ENCODE measurements at regions not wholly inside any gene's neighbourhood (a gene's known extent, or its start where the extent isn't known, plus 50 kb on each side); places are given as distances from the start of the nearest gene placed in this dataset.
"Not testable (repeated sequence)": the region's sequence is repeated elsewhere in the genome, so short reads cannot be mapped to it uniquely, and the experiment has no call there.

- DNase-seq, result no peak
These were observed 215.3 kb downstream of the PRELID2 start for GRCh38 chr5:145619806-145620310.

GRCh38 chr5:145616739-145617138, 218.4 kb downstream of the PRELID2 start:
- not testable (repeated sequence) for H3K4me3 ChIP-seq (ENCODE audit: low read depth, low read length); H3K27ac ChIP-seq; H3K27me3 ChIP-seq (ENCODE audit: insufficient read depth, low read depth, severe bottlenecking); H3K36me3 ChIP-seq; H3K9me3 ChIP-seq (ENCODE audit: severe bottlenecking); DNase-seq

More at GRCh38 chr5:145619806-145620310, 215.3 kb downstream of the PRELID2 start:
- H3K27me3 ChIP-seq (ENCODE audit: insufficient read depth, low read depth, severe bottlenecking), result no peaks in the 10 kb centered on the region
- H3K36me3 ChIP-seq, result no peaks in the 10 kb centered on the region
- H3K4me3 ChIP-seq (ENCODE audit: low read depth, low read length), result no peak overlapping the region
- no peaks in the 10 kb centered on the region for H3K9me3 ChIP-seq (ENCODE audit: severe bottlenecking)
- no peak overlapping the region for H3K27ac ChIP-seq
- TF ChIP-seq, protein P1, sequence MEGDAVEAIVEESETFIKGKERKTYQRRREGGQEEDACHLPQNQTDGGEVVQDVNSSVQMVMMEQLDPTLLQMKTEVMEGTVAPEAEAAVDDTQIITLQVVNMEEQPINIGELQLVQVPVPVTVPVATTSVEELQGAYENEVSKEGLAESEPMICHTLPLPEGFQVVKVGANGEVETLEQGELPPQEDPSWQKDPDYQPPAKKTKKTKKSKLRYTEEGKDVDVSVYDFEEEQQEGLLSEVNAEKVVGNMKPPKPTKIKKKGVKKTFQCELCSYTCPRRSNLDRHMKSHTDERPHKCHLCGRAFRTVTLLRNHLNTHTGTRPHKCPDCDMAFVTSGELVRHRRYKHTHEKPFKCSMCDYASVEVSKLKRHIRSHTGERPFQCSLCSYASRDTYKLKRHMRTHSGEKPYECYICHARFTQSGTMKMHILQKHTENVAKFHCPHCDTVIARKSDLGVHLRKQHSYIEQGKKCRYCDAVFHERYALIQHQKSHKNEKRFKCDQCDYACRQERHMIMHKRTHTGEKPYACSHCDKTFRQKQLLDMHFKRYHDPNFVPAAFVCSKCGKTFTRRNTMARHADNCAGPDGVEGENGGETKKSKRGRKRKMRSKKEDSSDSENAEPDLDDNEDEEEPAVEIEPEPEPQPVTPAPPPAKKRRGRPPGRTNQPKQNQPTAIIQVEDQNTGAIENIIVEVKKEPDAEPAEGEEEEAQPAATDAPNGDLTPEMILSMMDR (IDR thresholded peaks at IDR 0.05; ENCODE audit: low read depth, low read length), result no peak

- Histone ChIP-seq H3K9me3 (ENCODE audit: severe bottlenecking) (no peaks in the 10 kb centered on the region), H3K27me3 (ENCODE audit: insufficient read depth, low read depth, severe bottlenecking) (no peaks in the 10 kb centered on the region)
- no peak for DNase-seq
These were observed 236.2 kb downstream of the PRELID2 start for GRCh38 chr5:145598983-145599382.

DNA sequence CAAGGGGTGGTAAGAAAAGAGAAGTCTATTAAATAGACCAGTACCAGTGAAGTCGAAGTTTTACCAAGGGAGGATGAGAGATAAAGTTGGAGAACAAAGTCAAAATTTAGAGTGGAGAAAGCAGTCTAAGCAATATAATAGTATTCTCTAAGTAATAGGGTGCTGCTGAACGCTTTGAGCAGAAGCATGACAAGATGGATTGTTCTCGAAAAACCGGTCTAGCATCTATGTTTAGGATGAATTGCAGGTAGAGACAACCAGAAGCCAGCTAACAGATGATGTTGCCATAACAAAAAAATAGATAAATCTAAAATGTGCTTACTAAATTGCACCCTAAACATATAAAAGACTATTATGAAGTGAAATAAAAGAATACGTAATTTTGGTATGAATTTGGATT, 237.0 kb downstream of the PRELID2 start:
- Histone ChIP-seq H3K27ac (no peak overlapping the region), H3K27me3 (ENCODE audit: insufficient read depth, low read depth, severe bottlenecking) (no peaks in the 10 kb centered on the region), H3K4me3 (ENCODE audit: low read depth, low read length) (no peak overlapping the region), H3K9me3 (ENCODE audit: severe bottlenecking) (no peaks in the 10 kb centered on the region), H3K36me3 (no peaks in the 10 kb centered on the region)
- TF ChIP-seq, protein P1 (IDR thresholded peaks at IDR 0.05; ENCODE audit: low read depth, low read length), result no peak
- DNase-seq, result no peak

More at GRCh38 chr5:145598983-145599382, 236.2 kb downstream of the PRELID2 start:
- no peaks in the 10 kb centered on the region for H3K36me3 ChIP-seq
- H3K27ac ChIP-seq, result no peak overlapping the region
- TF ChIP-seq, protein P1 (IDR thresholded peaks at IDR 0.05; ENCODE audit: low read depth, low read length), result no peak
- H3K4me3 ChIP-seq (ENCODE audit: low read depth, low read length), result no peak overlapping the region

DNA sequence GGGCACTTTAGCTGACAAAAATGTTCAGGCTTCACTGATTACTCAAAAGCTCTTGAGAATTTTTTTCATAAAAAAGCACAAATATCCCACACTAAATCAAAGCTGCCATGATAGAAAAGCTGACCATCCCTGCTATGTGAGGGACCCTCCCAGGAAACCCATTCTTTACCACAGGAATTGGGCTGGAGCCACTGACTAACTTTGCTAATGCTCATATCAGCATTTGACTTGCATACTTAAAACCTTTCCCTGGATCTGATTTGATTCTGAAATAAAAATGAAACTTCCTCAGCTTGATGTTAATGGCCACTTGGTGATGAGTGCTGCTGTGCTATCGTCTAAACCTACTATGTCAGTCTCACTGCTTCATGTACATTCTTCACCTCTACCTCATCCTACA, 243.6 kb downstream of the PRELID2 start:
- TF ChIP-seq, protein P1 (IDR thresholded peaks at IDR 0.05; ENCODE audit: low read depth, low read length), result no peak
- H3K4me3 ChIP-seq (ENCODE audit: low read depth, low read length), result no peak overlapping the region

DNA sequence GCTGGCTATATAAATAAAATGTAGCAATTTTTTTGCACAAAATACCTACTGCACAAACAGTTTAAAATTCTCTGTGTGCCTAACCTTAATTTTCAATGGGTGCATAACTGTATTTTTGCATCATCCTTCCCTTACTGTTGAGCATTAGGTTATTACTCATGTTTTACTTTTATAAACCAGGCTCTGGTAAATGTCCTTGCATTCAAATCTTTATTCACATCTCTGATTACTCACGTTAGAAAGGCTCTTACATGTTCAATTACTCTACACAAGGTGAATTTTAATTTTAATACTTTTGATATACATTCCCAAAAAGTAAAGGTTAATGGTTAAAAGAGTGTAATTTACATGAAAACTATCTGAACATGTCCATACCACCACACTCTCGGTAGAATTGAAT, 246.1 kb downstream of the PRELID2 start:
- Histone ChIP-seq H3K27ac (no peak overlapping the region), H3K9me3 (ENCODE audit: severe bottlenecking) (no peaks in the 10 kb centered on the region), H3K4me3 (ENCODE audit: low read depth, low read length) (no peak overlapping the region), H3K27me3 (ENCODE audit: insufficient read depth, low read depth, severe bottlenecking) (no peaks in the 10 kb centered on the region), H3K36me3 (no peaks in the 10 kb centered on the region)
- DNase-seq, result no peak
- TF ChIP-seq, protein P1 (IDR thresholded peaks at IDR 0.05; ENCODE audit: low read depth, low read length), result no peak

More for the DNA sequence above, 243.6 kb downstream of the PRELID2 start:
- no peak for DNase-seq
- Histone ChIP-seq H3K27me3 (ENCODE audit: insufficient read depth, low read depth, severe bottlenecking) (no peaks in the 10 kb centered on the region), H3K27ac (no peak overlapping the region), H3K9me3 (ENCODE audit: severe bottlenecking) (no peaks in the 10 kb centered on the region), H3K36me3 (no peaks in the 10 kb centered on the region)
